ENCODE measurements at regions not wholly inside any gene's neighbourhood (a gene's known extent, or its start where the extent isn't known, plus 50 kb on each side); places are given as distances from the start of the nearest gene placed in this dataset.

GRCh38 chr3:117101697-117102096, 392.1 kb downstream of the TUSC7 start:
- H3K27me3 ChIP-seq: peaks cover 0 to 2% of the 10 kb centered on the region in 2 donors
- ATAC-seq: no peak
- intact Hi-C loops (cut with DNase I): no loop called here
- no peaks in the 10 kb centered on the region for H3K4me1 ChIP-seq
- no peaks in the 10 kb centered on the region for H3K36me3 ChIP-seq
- H3K4me3 ChIP-seq: no peak overlapping the region
- H3K9me3 ChIP-seq: peaks cover 0 to 4% of the 10 kb centered on the region in 2 donors
- TF ChIP-seq CTCF (IDR thresholded peaks at IDR 0.05): no peak
- no peak for DNase-seq
- H3K27ac ChIP-seq: no peak overlapping the region

- no peaks in the 10 kb centered on the region for H3K4me1 ChIP-seq
- no peaks in the 10 kb centered on the region for H3K36me3 ChIP-seq
- ATAC-seq (no peak), DNase-seq (no peak)
- intact Hi-C loops (cut with DNase I): no loop called here
- H3K4me3 ChIP-seq: no peak overlapping the region
- H3K27me3 ChIP-seq: peaks cover 0 to 2% of the 10 kb centered on the region in 2 donors
- no peak for TF ChIP-seq CTCF (IDR thresholded peaks at IDR 0.05)
- H3K9me3 ChIP-seq: peaks cover 0 to 4% of the 10 kb centered on the region in 2 donors
- no peak overlapping the region for H3K27ac ChIP-seq
Observed at GRCh38 chr3:117102426-117102825, 392.8 kb downstream of the TUSC7 start.

GRCh38 chr3:117103675-117104074, 394.1 kb downstream of the TUSC7 start:
- H3K9me3 ChIP-seq: peaks cover 0 to 4% of the 10 kb centered on the region in 2 donors
- ATAC-seq: no peak
- intact Hi-C loops (cut with DNase I): no loop called here
- no peaks in the 10 kb centered on the region for H3K36me3 ChIP-seq
- TF ChIP-seq CTCF (IDR thresholded peaks at IDR 0.05): no peak
- H3K4me3 ChIP-seq: no peak overlapping the region
- DNase-seq: no peak
- H3K4me1 ChIP-seq: no peaks in the 10 kb centered on the region
- no peak overlapping the region for H3K27ac ChIP-seq
- peaks cover 0 to under 1% of the 10 kb centered on the region in 2 donors for H3K27me3 ChIP-seq

- no peaks in the 10 kb centered on the region for H3K9me3 ChIP-seq
- no peaks in the 10 kb centered on the region for H3K36me3 ChIP-seq
- no peak overlapping the region for H3K27ac ChIP-seq
- DNase-seq (no peak), ATAC-seq (no peak)
- no peak overlapping the region for H3K4me3 ChIP-seq
- no peaks in the 10 kb centered on the region for H3K27me3 ChIP-seq
- intact Hi-C loops (cut with DNase I): no loop called here
- no peak for TF ChIP-seq CTCF (IDR thresholded peaks at IDR 0.05)
- H3K4me1 ChIP-seq: no peaks in the 10 kb centered on the region
Observed at GRCh38 chr3:117104381-117104780, 394.8 kb downstream of the TUSC7 start.

GRCh38 chr3:117104792-117105191, 395.2 kb downstream of the TUSC7 start:
- Histone ChIP-seq H3K4me1 (no peaks in the 10 kb centered on the region), H3K27me3 (no peaks in the 10 kb centered on the region), H3K36me3 (no peaks in the 10 kb centered on the region), H3K27ac (no peak overlapping the region), H3K9me3 (no peaks in the 10 kb centered on the region), H3K4me3 (no peak overlapping the region)
- no peak for ATAC-seq
- intact Hi-C loops (cut with DNase I): no loop called here
- no peak for TF ChIP-seq CTCF (IDR thresholded peaks at IDR 0.05)
- DNase-seq: no peak
